GM19395 (cell line): ENCODE measurements at regions not wholly inside any gene's neighbourhood (a gene's known extent, or its start where the extent isn't known, plus 50 kb on each side); places are given as distances from the start of the nearest gene placed in this dataset.
"Not testable (repeated sequence)": the region's sequence is repeated elsewhere in the genome, so short reads cannot be mapped to it uniquely, and the experiment has no call there.

Experiments
- ATAC-seq: cut with Tn5 transposase; IDR thresholded peaks from one replicate; pipeline ENCODE4 v1.9.1; 2021; ENCODE audit warnings: mild to moderate bottlenecking, moderate library complexity; ENCODE audit not compliant: unreplicated experiment

DNA sequence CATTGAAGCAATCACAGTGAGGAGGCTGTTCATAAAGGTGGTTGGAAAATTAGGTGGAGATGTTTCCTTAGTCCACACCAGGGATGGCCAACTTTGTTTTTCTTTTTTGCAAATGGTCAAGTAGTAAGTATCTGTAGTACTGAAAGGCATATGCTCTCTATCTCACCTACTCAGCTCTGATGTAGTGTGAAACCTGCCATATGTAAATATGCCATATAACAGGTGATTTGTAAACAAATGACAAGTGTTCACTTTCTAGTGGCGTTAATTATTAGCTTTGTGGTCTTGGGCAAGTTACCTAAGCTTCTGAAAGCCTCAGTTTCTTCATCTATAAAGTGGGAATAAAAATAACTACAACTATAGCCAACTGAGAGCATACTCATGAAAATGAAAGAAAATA lies 421.4 kb upstream of the LCORL start:
- no peak for ATAC-seq

DNA sequence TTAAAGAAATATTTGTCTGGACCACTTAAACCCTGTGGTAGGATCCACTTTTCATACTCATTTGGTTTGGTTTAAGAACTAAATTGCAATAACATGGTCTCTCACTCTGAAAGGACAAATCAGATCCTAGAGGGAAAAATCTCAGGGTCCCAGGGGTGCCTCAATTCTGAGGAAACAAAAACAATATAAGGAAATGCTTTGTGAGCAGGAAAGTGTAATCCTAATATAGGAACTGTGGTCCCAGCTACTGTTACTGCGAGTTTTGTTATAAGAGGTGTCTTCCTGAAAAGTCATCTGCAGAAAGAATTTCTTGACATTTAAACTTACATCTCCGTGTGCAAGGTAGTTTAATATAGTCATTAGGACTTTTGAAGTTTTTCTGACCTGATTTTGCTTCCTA lies 420.1 kb upstream of the LCORL start:
- no peak for ATAC-seq

DNA sequence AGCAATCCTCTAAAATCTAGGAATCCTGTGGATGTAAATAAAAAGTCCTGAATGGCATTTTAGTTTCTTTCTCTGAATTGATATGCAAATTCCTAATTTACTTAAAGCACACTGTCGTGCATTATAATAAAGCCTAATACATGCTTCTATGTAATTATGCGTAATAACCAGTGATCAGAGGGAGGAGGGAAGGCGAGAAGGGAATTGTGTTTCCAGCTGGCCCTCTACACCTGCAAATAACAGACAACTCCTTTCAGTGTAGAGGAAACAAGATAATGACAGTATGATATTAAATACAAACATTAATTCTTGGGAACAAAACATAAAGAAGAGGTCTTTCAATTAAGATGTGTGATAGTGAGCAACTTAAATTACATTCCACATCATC lies 419.6 kb upstream of the LCORL start:
- ATAC-seq: no peak

DNA sequence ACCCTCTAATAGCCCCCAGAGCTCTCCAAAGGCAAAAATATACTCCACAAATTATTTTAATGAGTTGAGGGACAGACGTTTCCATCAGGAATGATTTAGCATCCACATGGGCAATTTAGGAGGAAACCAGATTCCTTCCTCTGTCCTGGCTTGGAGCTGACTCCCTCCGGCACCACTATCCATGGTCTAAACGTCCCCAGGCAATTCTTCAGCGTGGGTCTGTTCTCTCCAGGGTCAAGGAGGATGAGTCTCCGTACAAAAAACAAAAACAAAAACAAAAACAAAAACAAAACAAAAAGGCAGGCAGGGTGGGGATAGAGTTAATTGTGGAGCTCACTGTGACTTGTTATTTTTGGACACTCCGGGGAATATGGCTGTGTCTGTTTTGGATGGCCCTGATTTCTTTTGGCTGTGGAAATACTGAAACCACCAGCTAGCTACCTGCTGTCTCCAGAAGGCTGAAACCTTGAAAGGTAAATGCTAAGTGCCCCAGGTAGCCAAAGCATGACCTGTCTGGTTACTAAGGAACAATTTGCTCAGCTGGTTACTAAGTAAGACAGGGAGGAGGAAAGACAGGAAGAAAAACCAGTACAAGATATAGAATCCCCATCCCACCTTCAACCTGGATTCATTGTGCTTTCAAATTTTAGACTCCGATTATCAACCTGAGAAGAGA lies 419.1 kb upstream of the LCORL start:
- ATAC-seq: no peak

DNA sequence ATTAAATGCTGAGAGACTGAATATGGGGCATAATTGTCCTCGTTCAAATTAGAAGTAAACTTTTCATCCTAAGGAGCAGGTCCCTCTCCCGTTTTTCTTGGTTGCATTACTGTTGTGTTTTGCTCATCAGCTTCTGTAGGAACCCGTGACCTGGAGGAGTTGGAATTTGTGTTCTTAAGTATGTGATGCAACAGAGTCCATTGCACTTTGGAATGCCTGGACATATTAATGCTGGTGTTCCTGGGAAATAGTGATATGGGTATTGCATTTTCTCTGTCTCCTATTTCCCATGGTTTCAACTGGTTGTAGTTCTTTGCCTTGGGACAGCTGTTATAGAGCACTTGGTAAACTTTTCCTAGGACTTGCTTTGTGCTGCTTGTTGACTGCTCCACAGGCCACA lies 417.8 kb upstream of the LCORL start:
- no peak for ATAC-seq

DNA sequence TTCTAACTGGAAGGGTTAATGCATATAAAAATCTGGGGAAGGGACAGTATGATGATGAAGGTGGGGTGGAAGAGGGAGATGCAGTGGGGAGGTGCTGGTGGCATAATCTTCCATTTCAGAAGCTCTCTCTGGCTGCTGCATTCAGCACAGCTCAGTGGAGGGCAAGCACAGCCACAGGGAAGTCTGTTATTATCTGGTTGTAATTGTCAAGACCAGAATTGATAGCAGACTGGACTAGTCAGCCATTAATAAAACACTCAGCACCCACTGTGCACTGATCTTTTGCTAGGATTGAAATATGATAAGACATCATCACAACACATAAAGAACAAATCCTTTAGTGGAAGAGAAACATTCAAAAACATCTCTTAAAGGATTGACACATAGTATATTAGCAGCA lies 414.2 kb upstream of the LCORL start:
- no peak for ATAC-seq

DNA sequence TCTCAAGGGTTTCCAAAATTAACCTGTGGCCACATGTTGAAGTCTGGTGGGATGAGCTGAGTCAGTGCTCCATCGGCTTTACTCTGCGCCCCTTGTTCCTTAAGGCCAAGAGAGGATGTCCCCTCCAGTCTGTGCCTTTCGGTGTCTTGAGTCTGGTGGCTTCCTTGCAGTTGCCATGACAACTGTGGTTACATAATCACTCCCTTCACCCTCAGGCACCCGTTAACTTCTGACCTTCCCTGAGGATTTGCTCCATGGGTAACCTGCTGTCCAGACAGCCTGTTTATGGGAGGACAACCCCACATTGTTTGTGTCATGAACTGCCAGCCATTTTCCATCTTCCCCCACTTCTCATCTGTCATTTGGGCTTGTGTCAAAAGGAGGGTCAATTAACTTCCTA lies 401.1 kb upstream of the LCORL start:
- ATAC-seq: no peak

DNA sequence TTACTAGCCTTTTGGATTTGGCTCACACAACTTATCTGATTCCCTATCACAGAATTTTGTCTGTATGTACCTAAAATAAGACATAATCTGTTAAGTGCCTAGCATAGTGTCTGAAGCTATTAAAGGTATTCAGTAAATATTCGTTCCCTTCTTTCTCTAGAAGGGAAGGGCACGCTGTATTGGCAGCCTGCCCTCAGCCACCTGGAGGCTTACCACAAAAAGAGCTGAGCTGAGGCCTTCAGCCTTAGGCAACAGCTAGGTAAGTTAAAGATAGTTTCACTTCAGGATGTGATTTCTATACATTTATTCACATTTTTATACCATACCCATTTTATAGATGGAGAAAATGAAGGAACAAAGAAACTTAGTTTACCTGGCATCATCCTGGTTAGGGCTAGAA lies 400.0 kb upstream of the LCORL start:
- no peak for ATAC-seq

DNA sequence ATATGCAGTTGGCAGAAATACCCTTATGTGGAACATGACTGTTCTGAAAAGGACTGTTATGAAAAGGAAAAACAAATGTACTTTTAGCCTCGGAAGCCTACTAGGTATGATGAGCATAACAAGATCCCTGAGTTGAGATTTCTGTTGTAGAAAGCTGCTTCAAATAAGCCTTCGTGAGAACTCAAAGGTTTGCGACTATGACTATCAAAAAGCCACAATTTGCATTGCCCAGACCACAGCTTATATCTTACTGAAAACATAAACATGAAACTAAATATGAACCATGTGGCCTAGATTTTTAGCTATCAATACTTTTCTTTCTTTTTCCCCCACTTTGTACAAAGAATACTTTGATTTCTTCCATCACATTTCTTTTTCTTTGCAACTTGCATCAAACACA lies 398.2 kb upstream of the LCORL start:
- ATAC-seq: no peak

DNA sequence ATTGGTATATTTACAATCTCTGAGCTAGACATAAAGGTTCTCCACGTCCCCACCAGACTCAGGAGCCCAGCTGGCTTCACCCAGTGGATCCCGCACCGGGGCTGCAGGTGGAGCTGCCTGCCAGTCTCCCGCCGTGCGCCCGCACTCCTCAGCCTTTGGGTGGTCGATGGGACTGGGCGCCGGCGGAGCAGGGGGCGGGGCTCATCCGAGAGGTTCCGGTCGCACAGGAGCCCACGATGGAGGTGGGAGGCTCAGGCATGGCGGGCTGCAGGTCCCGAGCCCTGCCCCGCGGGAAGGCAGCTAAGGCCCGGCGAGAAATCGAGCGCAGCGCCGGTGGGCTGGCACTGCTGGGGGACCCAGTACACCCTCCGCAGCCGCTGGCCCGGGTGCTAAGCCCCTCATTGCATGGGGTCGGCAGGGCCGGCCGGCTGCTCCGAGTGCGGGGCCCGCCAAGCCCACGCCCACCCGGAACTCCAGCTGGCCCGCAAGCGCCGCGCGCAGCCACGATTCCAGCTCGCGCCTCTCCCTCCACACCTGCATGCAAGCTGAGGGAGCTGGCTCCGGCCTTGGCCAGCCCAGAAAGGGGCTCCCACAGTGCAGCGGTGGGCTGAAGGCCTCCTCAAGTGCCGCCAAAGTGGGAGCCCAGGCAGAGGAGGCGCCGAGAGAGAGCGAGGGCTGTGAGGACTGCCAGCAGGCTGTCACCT lies 396.8 kb upstream of the LCORL start:
- ATAC-seq: not testable (repeated sequence)

DNA sequence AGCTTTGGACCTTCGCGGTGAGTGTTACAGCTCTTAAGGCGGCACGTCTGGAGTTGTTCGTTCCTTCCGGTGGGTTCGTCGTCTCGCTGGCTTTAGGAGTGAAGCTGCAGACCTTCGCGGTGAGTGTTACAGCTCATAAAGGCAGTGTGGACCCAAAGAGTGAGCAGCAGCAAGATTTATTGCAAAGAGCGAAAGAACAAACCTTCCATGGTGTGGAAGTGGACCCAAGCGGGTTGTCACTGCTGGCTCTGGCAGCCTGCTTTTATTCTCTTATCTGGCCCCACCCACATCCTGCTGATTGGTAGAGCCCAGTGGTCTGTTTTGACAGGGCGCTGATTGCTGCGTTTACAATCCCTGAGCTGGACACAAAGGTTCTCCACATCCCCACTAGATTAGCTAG lies 396.1 kb upstream of the LCORL start:
- not testable (repeated sequence) for ATAC-seq

DNA sequence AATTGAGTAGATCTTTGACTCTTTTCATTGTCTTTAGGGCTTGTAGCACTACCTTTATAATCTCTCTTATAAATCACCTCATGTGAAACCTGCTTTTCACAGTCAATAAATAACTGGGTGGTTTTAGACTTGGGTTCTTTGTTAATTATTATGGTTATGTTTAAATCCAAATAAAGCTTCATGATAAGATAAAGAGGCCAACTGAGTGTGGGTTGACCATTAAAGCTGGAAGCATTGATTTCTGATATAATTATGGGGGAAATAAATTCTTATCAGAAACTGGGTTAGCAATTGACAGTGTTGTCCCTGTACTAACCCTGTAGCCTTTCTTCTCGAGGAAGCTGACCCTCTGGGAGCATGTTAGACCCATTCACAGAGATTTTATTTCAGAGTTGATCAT lies 384.7 kb upstream of the LCORL start:
- no peak for ATAC-seq

DNA sequence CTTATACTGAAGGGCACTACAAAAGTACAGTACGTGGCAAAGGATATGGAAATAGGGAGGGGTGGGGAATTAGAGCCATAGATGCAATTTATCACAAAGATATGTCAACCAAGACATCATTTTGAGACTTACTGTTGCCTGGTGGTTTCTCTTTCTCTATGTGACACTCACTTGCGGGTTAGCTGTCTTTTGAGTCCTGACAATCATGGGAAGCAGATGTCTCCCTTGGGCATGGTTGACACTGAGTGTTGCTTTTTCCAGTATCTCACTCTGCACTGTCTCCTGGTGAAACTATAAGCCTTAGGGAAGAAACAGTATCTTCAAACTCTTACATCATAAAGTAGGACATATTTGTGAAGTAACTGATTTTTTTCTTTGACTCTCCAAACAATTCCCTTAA lies 383.5 kb upstream of the LCORL start:
- no peak for ATAC-seq

DNA sequence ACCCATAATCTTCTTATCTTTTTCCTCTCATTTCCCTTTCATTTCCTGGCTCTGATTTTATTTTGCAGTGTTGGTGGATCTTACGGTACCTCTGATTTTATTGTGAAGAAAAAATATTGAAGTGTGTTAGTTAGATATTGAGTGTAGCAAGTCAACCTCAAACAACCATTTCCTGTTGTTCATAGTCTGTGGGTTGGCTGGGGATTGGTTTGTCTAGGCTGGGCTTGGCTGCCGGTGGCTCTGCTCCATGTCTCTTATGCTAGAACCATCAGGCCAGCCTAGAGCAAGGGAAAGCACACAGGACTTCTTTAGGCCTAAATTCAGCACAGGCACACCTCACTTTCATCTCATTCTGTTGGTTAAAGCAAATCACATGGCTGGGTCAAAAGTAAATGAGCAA lies 383.1 kb upstream of the LCORL start:
- no peak for ATAC-seq

DNA sequence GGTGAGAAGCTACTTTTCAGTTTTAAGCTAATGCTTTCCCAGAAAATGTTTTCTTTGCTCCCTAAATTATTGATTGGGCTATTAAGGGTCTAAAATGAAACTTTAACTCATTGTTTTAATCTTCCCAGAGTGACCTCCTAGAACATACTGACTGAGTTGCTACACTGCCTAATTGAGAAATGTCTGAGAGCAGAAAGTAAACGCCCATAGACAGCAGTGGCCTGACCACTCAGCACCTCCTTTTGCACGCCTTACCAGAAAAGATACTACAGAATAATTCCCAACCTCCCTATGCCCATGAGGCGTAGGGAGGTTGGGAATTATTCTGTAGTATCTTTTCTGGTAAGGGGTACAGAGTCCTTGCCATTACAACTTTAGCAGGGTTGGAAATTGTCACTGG lies 381.8 kb upstream of the LCORL start:
- ATAC-seq: no peak

DNA sequence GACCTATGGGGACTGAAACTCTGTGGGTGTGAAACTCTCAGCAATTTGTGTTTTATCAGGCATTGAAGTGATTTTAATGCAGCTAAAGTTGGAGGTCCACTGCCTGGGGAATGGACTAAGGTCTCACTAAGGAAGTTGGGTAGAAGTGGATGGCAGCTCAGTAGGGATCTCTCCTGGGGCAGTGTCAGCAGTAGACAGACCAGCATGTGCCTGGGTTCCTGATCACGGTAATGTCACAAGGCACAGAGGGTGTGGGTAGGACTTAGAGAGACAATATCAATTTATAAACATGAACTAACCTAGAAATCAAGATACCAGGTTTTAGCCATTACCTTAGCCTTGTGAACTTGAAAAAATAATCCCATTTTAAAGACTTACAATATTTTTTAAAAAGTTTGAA lies 380.3 kb upstream of the LCORL start:
- ATAC-seq: no peak

DNA sequence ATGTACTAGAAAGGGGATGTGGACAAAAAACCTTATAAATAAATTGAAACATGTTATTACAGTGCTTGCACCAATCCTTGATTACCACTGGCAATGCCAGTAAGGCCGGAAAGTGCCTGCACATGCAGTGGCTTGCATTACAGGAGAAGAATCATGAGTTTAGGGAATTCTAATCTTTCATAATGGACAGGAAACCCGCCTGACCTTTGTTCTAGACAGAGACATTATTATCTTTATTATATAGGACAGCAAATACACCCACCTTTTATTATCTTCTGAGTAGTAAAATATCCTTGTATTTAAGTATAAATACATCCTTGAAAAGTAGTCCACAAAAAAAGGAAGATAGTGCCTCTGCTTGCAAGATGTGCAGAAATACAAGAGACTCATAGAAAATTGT lies 379.9 kb upstream of the LCORL start:
- ATAC-seq: no peak

DNA sequence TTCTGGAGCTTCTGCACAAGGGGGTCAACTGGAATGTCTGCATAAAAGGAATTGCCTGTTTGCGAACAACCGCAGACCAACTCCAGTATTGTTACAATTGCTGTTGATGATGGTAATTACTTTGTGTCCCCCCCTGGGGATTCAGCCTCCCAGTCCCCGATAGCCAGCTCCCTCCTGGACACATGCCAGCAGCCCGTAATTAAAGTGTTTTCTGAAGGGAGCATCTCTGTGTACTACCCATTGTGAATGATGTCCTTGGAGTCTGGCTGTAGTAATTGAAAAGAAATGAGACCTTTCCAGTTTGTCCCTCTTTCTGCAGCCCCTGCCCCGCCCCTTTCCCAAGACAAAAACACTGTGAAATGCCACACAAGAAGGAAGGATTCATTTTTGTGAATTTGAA lies 377.1 kb upstream of the LCORL start:
- no peak for ATAC-seq

DNA sequence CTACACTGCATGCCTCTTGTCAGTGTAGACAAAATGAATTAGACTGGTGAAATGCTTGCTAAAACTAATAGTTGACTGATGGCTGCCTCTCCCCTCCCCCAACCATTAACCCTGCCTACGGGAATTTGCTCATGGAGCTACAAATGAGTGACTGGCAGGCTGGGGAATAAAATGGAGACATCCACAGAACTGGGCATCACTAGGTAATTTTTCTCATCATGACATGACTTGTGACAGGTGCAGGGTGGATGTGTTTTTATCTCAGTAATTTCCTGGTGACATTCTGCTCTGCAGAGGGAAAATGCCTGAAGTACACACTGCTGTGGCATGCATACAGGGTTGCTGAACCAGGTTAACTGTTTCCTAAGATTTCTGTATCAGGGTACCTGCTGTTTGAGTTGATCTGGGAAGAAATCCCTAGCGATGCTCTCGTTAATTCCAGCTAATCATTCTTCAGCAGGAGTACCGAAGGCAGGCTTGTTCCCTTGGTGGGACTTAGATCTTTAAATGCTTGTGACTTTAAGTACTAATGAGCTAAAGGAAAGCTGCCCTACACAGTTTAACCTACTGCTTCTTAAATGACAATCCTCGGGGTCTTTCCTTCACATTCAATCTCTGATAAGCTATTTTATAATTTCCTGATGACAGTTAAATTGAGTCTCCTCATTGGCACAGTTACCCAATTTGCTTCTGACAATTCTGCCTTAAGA lies 376.3 kb upstream of the LCORL start:
- ATAC-seq: no peak

DNA sequence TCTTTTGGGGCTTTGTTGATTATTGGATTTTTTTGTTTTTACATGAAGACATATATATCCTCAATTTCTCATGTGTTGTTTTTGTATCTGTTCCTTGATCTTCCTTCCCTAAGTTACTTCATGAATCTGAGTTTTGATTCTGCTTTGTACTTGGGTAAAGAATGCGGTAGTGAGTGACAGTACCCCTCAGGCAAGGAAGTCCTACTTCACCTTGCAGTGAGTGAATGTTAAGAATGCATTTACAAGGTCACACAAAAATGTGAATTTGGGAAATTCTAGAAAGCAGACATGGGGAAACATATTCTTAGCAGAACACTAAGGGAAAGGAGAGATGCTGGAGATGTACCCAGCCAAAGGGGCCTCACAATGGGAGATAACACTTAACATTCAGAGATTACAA lies 373.1 kb upstream of the LCORL start:
- no peak for ATAC-seq

DNA sequence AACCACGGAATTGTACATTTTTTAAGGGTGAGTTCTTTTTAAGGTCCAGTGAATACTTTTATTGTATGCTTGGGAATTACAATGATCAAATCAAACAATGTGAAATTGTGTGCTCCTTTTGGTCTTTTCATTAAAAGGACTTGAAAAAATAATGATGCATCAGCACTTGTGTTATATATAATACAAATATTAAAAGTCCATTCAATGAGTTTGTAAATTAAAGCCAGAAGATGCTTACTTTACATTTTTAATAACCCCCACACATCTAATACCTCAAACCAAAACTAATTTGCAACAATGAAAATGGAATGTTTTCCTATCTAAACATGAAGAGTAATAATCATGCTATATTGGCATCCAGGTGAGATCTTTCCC lies 369.8 kb upstream of the LCORL start:
- no peak for ATAC-seq

DNA sequence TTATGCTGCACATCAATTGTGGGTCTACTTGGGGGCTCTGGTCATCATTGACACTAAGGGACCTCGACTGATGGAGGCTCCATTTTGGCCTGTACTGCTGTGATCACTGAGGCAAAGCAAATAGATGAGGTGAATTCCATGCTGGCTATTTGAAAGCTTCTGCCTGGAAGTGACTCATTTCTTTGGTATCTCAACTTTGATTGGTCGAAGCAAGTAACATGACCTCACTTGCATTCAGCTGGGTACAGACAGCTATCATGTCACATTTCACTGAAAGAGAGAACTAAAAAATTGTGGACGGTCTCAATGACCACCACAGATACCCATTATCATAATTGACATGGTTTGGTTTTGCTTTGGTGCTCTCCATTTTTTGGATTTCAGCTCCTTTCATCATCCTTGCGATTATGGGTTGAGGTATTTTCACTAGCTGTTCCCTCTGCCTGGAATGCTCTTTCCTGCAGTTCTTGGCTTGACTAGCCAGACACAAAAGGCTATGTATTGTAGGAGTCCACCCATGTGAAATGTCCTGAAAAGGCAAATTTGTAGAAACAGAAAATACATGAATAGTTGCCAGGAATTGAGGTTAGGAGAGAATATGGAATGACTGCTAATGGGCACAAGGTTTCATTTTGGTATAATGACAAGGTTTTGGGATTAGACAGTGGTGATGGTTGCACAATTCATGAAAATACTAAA lies 369.2 kb upstream of the LCORL start:
- ATAC-seq: no peak
